Panc1 (cell line): ENCODE measurements at regions not wholly inside any gene's neighbourhood (a gene's known extent, or its start where the extent isn't known, plus 50 kb on each side); places are given as distances from the start of the nearest gene placed in this dataset.

Experiments used
- POLR2AphosphoS5 ChIP-seq: IDR thresholded peaks from 2 replicates; pipeline ENCODE4 v1.6.1; 2012; ENCODE audit warnings: mild to moderate bottlenecking, low read depth, low read length, moderate library complexity
- TF ChIP-seq, protein P1 (sequence below): fragments of 450-650 bp; IDR thresholded peaks from 2 replicates; pipeline ENCODE4 v1.5.1; 2017; ENCODE audit warnings: mild to moderate bottlenecking

DNA sequence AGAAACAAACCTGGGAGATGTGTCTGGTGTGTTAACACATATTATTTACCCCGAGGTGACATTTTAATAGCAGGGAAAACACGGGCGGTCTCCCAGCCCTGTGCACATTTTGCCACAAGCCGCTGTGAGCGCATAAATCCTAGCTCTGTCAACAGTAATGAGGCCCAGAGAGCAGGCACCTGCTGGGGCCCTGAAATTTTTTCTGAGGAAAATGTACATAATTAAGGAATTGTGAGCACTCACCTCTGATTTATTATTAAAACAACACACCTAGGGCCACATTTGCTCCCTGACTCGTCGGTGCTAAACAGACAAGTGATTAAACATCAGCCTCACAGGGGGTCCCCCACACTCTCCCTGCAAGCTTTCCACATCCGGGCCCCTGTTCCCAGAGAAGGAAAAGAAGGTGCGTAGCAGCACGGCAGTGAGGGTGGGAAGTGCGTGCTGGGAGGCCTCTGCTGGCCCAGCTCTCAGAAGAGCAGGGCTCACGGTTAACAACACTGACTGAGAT, 616.3 kb downstream of the UQCRFS1 start:
- TF ChIP-seq, protein P1, sequence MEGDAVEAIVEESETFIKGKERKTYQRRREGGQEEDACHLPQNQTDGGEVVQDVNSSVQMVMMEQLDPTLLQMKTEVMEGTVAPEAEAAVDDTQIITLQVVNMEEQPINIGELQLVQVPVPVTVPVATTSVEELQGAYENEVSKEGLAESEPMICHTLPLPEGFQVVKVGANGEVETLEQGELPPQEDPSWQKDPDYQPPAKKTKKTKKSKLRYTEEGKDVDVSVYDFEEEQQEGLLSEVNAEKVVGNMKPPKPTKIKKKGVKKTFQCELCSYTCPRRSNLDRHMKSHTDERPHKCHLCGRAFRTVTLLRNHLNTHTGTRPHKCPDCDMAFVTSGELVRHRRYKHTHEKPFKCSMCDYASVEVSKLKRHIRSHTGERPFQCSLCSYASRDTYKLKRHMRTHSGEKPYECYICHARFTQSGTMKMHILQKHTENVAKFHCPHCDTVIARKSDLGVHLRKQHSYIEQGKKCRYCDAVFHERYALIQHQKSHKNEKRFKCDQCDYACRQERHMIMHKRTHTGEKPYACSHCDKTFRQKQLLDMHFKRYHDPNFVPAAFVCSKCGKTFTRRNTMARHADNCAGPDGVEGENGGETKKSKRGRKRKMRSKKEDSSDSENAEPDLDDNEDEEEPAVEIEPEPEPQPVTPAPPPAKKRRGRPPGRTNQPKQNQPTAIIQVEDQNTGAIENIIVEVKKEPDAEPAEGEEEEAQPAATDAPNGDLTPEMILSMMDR, result no peak
- no peak for TF ChIP-seq POLR2AphosphoS5
